HG03354 (cell line): ENCODE measurements at regions not wholly inside any gene's neighbourhood (a gene's known extent, or its start where the extent isn't known, plus 50 kb on each side); places are given as distances from the start of the nearest gene placed in this dataset.

Experiments used
- ATAC-seq: cut with Tn5 transposase; IDR thresholded peaks from one replicate; pipeline ENCODE4 v1.9.1; 2021; ENCODE audit warnings: mild to moderate bottlenecking; ENCODE audit not compliant: unreplicated experiment, poor library complexity, severe bottlenecking

GRCh38 chr5:109482748-109483147 lies 73.0 kb upstream of the PJA2 start:
- no peak for ATAC-seq

GRCh38 chr5:109479260-109479860 lies 69.6 kb upstream of the PJA2 start:
- peak; percentile 79 for ATAC-seq

DNA sequence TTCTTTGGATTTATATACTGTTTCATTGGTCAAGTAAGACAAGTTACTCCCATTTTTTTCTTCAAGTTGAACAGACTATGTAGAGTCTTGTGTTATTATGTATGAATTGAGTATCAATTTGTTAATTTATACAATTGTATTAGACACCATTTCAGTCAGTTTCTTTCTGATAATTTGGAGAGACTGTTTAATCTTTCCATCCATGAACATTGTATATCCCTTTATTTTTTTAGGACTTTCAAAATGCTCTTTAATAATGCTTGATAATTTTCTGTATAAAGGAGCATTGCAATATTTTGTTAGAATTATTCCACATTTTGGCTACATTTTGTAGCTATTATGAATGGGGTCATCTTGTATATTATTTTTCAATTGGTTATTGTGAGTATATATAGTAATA lies 69.1 kb upstream of the PJA2 start:
- no peak for ATAC-seq

DNA sequence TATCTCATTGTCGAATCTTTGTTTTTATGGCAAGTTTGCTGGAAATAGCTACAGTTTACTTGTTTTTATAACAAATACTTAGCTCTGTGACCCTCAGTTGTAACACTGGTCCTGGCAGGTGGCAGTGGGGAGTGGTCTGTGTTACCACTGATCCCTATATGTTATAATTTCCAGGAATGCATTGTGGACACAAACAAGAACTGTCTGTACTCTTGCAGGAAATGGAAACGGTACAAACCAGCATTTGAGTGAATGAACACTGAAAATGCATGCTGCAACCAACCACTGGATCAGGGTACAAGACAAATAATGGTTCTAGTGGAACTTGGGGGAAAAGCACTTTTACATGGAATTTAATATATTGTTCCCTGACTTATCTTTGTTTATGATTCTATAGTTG lies 66.5 kb upstream of the PJA2 start:
- ATAC-seq = no peak

GRCh38 chr5:109469896-109470662 lies 60.3 kb upstream of the PJA2 start:
- no peak for ATAC-seq

DNA sequence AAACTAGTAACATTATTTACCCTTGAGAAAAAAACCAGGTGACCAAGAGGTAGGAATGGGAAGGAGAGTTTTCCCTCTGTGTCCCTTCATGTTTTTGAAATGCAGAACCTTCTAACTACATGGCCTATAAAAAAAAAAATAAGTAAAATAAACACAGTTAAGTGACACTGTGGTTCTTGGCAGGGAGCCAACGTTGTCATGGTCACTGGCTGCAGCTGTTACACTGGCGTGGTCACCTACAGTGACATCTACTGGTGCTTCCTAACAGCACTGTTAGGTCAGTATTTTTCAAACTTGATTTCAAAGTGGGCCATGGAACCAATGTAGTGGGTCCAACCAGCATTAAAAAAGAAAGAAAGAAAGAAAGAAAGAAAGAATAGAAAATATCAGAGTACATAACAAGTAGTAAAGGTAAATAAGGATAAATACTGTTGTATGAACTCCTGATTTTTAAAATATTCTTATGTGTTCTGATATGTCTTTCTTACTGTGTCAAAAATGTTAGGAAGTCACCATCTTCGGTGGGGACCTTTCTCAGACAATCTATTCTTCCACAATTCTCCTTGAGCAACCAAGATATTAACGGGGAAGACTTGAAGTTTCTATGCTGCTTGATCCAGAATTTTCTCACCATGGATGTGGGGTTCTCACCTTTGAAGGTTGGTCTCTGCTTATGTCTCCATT lies 59.1 kb upstream of the PJA2 start:
- ATAC-seq = peak; percentile 98

DNA sequence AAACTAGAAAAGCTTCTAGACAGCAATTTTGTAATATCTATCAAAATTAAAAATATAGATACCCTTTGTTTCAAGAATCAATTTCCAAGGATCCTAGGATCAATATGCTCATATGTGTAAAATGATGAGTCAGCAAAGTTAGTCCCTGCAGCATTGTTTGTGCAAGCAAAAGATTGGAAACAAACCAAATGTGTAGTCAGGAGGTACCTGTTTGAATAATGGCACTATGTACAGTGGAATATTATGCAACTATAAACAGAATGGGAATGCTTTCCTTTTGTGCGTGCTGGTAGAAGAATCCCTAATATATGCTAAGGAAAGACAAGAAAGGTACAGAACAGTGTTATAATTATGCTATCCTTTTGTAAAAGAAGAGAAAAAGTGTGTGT lies 58.5 kb upstream of the PJA2 start:
- no peak for ATAC-seq

DNA sequence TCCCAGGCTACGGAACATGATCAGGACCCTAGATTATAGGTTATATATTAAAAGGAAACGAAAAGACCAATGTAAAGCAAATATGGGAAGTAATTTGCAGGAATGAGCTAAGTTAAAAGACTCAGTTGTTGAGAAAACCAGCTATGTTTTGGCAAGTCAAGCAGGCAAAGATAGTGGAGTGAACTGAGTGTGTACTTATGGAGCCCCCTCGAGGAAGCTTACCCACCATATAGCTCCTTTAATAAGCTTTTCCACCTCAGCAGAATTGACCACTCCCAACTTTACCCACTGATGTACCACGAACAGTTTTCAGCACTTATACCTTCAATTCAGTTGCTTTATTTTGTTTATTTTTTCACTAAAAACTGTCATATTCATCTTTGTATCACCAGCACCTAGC lies 57.3 kb upstream of the PJA2 start:
- no peak for ATAC-seq
